ENCODE measurements at regions not wholly inside any gene's neighbourhood (a gene's known extent, or its start where the extent isn't known, plus 50 kb on each side); places are given as distances from the start of the nearest gene placed in this dataset.

- TF ChIP-seq EED (IDR thresholded peaks at IDR 0.05; ENCODE audit: low read depth) = no peak
- no peak for TF ChIP-seq CTCF (IDR thresholded peaks at IDR 0.05 in 2 of 3, conservative IDR thresholded peaks at IDR 0.05 in 1 of 3; ENCODE audit: control insufficient read depth in 2 of 3, extremely low read depth in 1 of 3, insufficient read depth in 1 of 3, low read depth in 3 of 3, low read length in 3 of 3)
- TF ChIP-seq MTA3 (IDR thresholded peaks at IDR 0.05; ENCODE audit: borderline replicate concordance, low read length) = no peak
- no peak for TF ChIP-seq EZH2 (IDR thresholded peaks at IDR 0.05; ENCODE audit: borderline replicate concordance, control insufficient read depth, low read depth, low read length)
- TF ChIP-seq ELK1 (IDR thresholded peaks at IDR 0.05; ENCODE audit: low read depth, low read length) = no peak
- no peak for TF ChIP-seq ATF2 (IDR thresholded peaks at IDR 0.05; ENCODE audit: low read length)
- TF ChIP-seq MAX (IDR thresholded peaks at IDR 0.05; ENCODE audit: low read depth, low read length) = no peak
- TF ChIP-seq EP300 (IDR thresholded peaks at IDR 0.05; ENCODE audit: borderline replicate concordance in 1 of 2, control insufficient read depth in 1 of 2, low read depth in 2 of 2, low read length in 2 of 2) = no peak
- TF ChIP-seq NFYB (IDR thresholded peaks at IDR 0.05; ENCODE audit: insufficient read depth, low read depth, low read length) = no peak
- TF ChIP-seq ESRRA (IDR thresholded peaks at IDR 0.05; ENCODE audit: low read length) = no peak
- TF ChIP-seq MYC (IDR thresholded peaks at IDR 0.05; ENCODE audit: insufficient read depth, insufficient read length, insufficient replicate concordance, low read length, severe bottlenecking) = no peak
- no peak for TF ChIP-seq NBN (IDR thresholded peaks at IDR 0.05)
Observed at GRCh38 chr18:56505971-56506370, 132.4 kb downstream of the TXNL1 start.
